Activated B cell treated with CpG ODN at 0.5 μM for 24 hours (primary cell): ENCODE measurements at regions not wholly inside any gene's neighbourhood (a gene's known extent, or its start where the extent isn't known, plus 50 kb on each side); places are given as distances from the start of the nearest gene placed in this dataset.

Source experiments
- ATAC-seq: fragments of 200-7000 bp; cut with Tn5 transposase; one replicate; pipeline ENCODE4 v1.10.0; 2021; ENCODE audit warnings: low read depth, mild to moderate bottlenecking, moderate library complexity
- CTCF ChIA-PET: fragments of 350-600 bp; sonication (Branson Sonifier 250); formaldehyde crosslinking; loops from one replicate; lab custom pipeline; 2021; ENCODE audit warnings: antibody characterized with exemption; lab: Charles Lee
- POLR2A ChIA-PET: fragments of 350-600 bp; sonication (Branson Sonifier 250); formaldehyde crosslinking; loops from one replicate; lab custom pipeline; 2021; ENCODE audit warnings: antibody characterized with exemption; lab: Charles Lee
- DNase-seq: peaks from one replicate; pipeline ENCODE4 v3.0.0; 2022
- H3K27ac Mint-ChIP-seq: one replicate; pipeline ENCODE4 v1.8.0; 2020; ENCODE audit warnings: mixed read lengths
- H3K27me3 Mint-ChIP-seq: one replicate; pipeline ENCODE4 v1.8.0; 2021; ENCODE audit warnings: mixed read lengths
- H3K36me3 Mint-ChIP-seq: one replicate; pipeline ENCODE4 v1.8.0; 2021; ENCODE audit warnings: low read depth, mixed read lengths
- H3K4me1 Mint-ChIP-seq: one replicate; pipeline ENCODE4 v1.8.0; 2021; ENCODE audit warnings: mixed read lengths
- H3K4me3 Mint-ChIP-seq: one replicate; pipeline ENCODE4 v1.8.0; 2020; ENCODE audit warnings: mild to moderate bottlenecking, mixed read lengths
- H3K9me3 Mint-ChIP-seq: one replicate; pipeline ENCODE4 v1.8.0; 2020; ENCODE audit warnings: mixed read lengths
- intact Hi-C: fragments of 100-400 bp; cut with micrococcal nuclease; formaldehyde crosslinking; loops from one replicate; pipeline ENCODE4 v1.15.1; 2024
- TF ChIP-seq, protein P1 (sequence below): fragments of 200-600 bp; IDR thresholded peaks from one replicate; pipeline ENCODE4 v1.8.0; 2022; ENCODE audit warnings: antibody characterized with exemption, mild to moderate bottlenecking

- Mint-ChIP-seq H3K36me3 (no peaks in the 10 kb centered on the region), H3K4me1 (peaks cover 12% of the 10 kb centered on the region), H3K9me3 (peaks cover 4% of the 10 kb centered on the region), H3K27me3 (peaks cover 10% of the 10 kb centered on the region), H3K27ac (no peak overlapping the region), H3K4me3 (no peak overlapping the region)
- no peak for ATAC-seq
- ChIA-PET POLR2A (interaction anchor here (1.0 kb wide), 1 partner anchor 11 kb away, joined by 4 read pairs; no protein-coding TSS in a partner anchor), CTCF (no interaction called here)
- TF ChIP-seq, protein P1, sequence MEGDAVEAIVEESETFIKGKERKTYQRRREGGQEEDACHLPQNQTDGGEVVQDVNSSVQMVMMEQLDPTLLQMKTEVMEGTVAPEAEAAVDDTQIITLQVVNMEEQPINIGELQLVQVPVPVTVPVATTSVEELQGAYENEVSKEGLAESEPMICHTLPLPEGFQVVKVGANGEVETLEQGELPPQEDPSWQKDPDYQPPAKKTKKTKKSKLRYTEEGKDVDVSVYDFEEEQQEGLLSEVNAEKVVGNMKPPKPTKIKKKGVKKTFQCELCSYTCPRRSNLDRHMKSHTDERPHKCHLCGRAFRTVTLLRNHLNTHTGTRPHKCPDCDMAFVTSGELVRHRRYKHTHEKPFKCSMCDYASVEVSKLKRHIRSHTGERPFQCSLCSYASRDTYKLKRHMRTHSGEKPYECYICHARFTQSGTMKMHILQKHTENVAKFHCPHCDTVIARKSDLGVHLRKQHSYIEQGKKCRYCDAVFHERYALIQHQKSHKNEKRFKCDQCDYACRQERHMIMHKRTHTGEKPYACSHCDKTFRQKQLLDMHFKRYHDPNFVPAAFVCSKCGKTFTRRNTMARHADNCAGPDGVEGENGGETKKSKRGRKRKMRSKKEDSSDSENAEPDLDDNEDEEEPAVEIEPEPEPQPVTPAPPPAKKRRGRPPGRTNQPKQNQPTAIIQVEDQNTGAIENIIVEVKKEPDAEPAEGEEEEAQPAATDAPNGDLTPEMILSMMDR, result no peak
- no peak for DNase-seq
- intact Hi-C loops, result no loop called here
Measured at GRCh38 chr14:71311061-71311460, 403.8 kb downstream of the PCNX1 start.

DNA sequence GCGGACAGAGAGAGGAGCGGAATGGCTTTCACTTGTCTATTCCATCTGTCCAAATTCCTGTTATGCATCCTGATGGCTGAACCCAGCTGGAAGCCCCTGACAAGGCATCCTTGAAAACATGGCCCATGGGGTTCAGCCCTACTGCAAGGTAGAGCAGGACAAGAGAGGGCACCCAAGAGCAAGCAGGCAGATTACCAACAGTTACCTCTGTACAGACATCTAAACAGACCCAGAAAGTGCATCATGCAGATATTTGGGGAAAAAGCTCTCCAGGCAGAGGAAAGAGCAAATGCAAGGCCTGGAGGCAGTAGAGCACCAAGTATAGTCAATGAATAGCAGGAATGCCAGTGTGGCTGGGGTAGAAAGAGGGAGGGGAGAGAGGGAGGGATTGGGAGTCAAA, 407.5 kb downstream of the PCNX1 start:
- CTCF ChIA-PET, result interaction anchor here (1.7 kb wide), 1 partner anchor 90 kb away, joined by 3 read pairs; no protein-coding TSS in a partner anchor
- no peak for ATAC-seq
- Mint-ChIP-seq H3K27me3 (peaks cover 8% of the 10 kb centered on the region), H3K9me3 (peaks cover 4% of the 10 kb centered on the region), H3K4me3 (no peak overlapping the region), H3K36me3 (no peaks in the 10 kb centered on the region), H3K4me1 (peaks cover 16% of the 10 kb centered on the region), H3K27ac (no peak overlapping the region)
- intact Hi-C loops, result no loop called here
- POLR2A ChIA-PET, result interaction anchor here (0.7 to 1.1 kb wide), 2 partner anchors 90 to 120 kb away, joined by 3 to 5 read pairs; no protein-coding TSS in a partner anchor
- TF ChIP-seq, protein P1, result no peak
- no peak for DNase-seq

- no peak for DNase-seq
- Mint-ChIP-seq H3K4me1 (peaks cover 17% of the 10 kb centered on the region), H3K9me3 (peaks cover 4% of the 10 kb centered on the region), H3K27me3 (no peaks in the 10 kb centered on the region), H3K4me3 (no peak overlapping the region), H3K36me3 (peaks cover 5% of the 10 kb centered on the region), H3K27ac (no peak overlapping the region)
- ATAC-seq, result no peak
- TF ChIP-seq, protein P1, result no peak
- intact Hi-C loops, result no loop called here
- ChIA-PET POLR2A (no interaction called here), CTCF (no interaction called here)
Measured at GRCh38 chr14:71317385-71318096, 410.3 kb downstream of the PCNX1 start.

- Mint-ChIP-seq H3K27ac (no peak overlapping the region), H3K4me3 (no peak overlapping the region), H3K27me3 (no peaks in the 10 kb centered on the region), H3K9me3 (peaks cover 4% of the 10 kb centered on the region), H3K4me1 (peaks cover 22% of the 10 kb centered on the region), H3K36me3 (peaks cover 7% of the 10 kb centered on the region)
- POLR2A ChIA-PET, result no interaction called here
- TF ChIP-seq, protein P1, result no peak
- no peak for ATAC-seq
- intact Hi-C loops, result no loop called here
- CTCF ChIA-PET, result no interaction called here
- no peak for DNase-seq
Measured at GRCh38 chr14:71318097-71318459, 410.8 kb downstream of the PCNX1 start.

DNA sequence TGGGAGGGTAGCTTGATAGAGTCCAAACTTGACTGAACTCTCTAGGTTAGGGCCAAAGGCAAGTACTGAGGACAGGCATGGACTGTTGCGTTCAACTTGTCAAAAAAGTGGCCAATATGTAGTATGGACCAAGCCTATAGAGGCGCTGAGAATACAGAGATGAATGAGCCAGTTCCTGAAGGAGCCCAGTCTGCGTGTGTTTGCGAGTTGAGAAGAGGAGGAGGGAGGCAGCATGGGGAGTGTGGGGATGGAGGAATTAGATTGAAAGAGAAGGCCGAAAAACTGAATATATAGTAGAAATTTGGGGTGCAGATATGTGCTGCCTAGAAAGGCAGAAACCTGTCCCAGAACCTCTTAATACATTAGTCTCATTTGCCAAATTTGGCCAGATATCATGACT, 412.4 kb downstream of the PCNX1 start:
- ChIA-PET CTCF (interaction anchor here (0.8 to 2.9 kb wide), 2 partner anchors 178 to 182 kb away, joined by 3 to 12 read pairs; no protein-coding TSS in a partner anchor), POLR2A (interaction anchor here (0.6 to 8.8 kb wide), 4 partner anchors 37 to 170 kb away, joined by 3 to 164 read pairs (median 22); no protein-coding TSS in a partner anchor)
- Mint-ChIP-seq H3K27ac (peak overlapping the region; percentile 97), H3K27me3 (no peaks in the 10 kb centered on the region), H3K36me3 (peaks cover 10% of the 10 kb centered on the region), H3K4me3 (peak overlapping the region; percentile 95), H3K9me3 (no peaks in the 10 kb centered on the region), H3K4me1 (peaks cover 37% of the 10 kb centered on the region)
- ATAC-seq (no peak), DNase-seq (no peak)
- intact Hi-C loops, result loop anchor here (1.0 to 10.0 kb wide), 8 partner anchors 39 to 515 kb away; partner anchors contain the start of gene MAP3K9
- TF ChIP-seq, protein P1, result no peak
